ENCODE measurements at regions not wholly inside any gene's neighbourhood (a gene's known extent, or its start where the extent isn't known, plus 50 kb on each side); places are given as distances from the start of the nearest gene placed in this dataset.

DNA sequence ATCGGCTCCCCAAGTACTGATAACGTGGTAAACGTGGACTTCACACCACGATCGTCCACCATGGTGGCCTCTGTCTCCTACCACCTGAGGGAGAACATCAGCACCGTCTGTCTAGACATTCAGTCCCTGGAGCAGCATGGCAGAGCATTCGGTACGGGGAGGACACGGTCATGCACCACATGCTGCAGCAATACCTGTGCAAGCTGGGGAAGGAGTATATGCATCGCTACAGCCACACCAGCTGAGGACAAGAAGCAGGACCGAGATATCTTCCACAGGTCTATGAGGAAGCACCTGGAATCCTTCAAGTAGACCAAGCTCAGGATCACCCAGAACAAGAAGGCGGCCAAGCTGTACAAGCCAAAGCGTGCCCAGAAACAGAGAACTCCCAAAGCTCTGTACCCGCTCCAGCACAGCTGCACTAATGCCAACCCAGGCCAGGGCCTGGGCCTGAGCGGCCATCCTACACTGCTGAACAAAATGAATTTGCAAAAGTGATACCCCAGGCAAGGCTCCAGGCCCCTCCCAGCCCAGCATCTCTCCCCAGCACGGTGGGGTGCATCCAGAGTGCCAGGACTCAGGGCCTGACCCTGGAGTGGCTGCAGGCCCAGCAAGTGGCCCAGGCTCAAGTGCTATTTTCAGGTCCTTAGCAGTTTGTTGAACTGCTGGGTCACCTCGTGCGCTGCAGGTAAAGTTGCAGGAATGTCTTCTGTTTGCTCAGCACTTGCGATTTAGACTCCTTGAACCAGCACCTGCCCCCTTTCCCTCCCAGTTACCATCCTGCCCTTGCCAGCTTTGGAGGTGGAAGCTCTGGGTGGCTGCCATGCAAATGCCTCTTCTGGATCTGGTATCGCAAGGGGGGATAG lies 119.3 kb upstream of the SERPIND1 start:
- Mint-ChIP-seq H3K4me1 (ENCODE audit: low read depth) (no peaks in the 10 kb centered on the region), H3K36me3 (ENCODE audit: insufficient read depth) (no peaks in the 10 kb centered on the region), H3K27me3 (peaks cover 24% of the 10 kb centered on the region), H3K27ac (no peak overlapping the region), H3K4me3 (ENCODE audit: low read depth) (no peak overlapping the region), H3K9me3 (ENCODE audit: low read depth) (no peaks in the 10 kb centered on the region)
- TF ChIP-seq, protein P1, sequence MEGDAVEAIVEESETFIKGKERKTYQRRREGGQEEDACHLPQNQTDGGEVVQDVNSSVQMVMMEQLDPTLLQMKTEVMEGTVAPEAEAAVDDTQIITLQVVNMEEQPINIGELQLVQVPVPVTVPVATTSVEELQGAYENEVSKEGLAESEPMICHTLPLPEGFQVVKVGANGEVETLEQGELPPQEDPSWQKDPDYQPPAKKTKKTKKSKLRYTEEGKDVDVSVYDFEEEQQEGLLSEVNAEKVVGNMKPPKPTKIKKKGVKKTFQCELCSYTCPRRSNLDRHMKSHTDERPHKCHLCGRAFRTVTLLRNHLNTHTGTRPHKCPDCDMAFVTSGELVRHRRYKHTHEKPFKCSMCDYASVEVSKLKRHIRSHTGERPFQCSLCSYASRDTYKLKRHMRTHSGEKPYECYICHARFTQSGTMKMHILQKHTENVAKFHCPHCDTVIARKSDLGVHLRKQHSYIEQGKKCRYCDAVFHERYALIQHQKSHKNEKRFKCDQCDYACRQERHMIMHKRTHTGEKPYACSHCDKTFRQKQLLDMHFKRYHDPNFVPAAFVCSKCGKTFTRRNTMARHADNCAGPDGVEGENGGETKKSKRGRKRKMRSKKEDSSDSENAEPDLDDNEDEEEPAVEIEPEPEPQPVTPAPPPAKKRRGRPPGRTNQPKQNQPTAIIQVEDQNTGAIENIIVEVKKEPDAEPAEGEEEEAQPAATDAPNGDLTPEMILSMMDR (IDR thresholded peaks at IDR 0.05; ENCODE audit: unreplicated experiment), result no peak
- DNase-seq (ENCODE audit: low spot score, unreplicated experiment), result no peak

DNA sequence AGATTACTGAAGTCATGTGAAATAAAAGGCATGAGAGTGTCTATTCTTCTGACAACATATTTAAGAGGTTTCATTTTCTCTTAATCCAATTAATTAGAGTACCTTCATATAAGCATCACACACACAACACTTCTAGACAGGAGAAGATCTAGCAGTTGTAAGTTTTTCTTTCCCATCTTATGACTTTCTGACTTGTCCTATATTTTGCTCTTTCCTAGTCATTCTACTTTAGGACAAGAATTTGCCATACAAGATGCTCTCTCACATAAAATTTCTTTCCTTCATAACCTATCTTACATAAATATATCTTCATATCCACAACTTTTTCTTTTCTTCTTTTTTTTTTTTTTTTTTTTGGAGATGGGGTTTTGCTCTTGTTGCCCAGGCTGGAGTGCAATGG lies 118.3 kb upstream of the SERPIND1 start:
- no peak for DNase-seq (ENCODE audit: low spot score, unreplicated experiment)
- Mint-ChIP-seq H3K36me3 (ENCODE audit: insufficient read depth) (no peaks in the 10 kb centered on the region), H3K27ac (no peak overlapping the region), H3K4me1 (ENCODE audit: low read depth) (no peaks in the 10 kb centered on the region), H3K9me3 (ENCODE audit: low read depth) (no peaks in the 10 kb centered on the region), H3K27me3 (peaks cover 35% of the 10 kb centered on the region), H3K4me3 (ENCODE audit: low read depth) (no peak overlapping the region)
- TF ChIP-seq, protein P1 (IDR thresholded peaks at IDR 0.05; ENCODE audit: unreplicated experiment), result no peak

DNA sequence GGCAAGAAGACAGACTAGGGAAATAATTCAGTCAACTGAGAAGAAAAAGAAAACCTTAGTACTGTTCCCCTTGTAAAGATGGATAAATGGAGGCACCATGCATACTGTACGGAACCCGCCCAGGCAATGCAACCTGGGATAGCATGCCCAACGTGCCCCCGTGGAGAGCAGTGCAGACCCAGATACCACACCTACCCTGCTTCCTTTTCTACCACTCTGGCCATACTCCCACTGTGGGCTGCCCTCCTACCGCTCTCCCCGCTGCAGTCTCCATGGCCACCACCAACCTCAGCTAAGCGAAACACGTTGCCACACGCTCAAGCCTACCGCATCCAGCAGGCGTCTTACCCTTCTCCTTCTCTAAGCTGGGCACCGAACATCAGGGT lies 117.4 kb upstream of the SERPIND1 start:
- Mint-ChIP-seq H3K27ac (no peak overlapping the region), H3K4me3 (ENCODE audit: low read depth) (no peak overlapping the region), H3K4me1 (ENCODE audit: low read depth) (no peaks in the 10 kb centered on the region), H3K27me3 (peaks cover 36% of the 10 kb centered on the region), H3K36me3 (ENCODE audit: insufficient read depth) (no peaks in the 10 kb centered on the region), H3K9me3 (ENCODE audit: low read depth) (no peaks in the 10 kb centered on the region)
- TF ChIP-seq, protein P1 (IDR thresholded peaks at IDR 0.05; ENCODE audit: unreplicated experiment), result no peak
- no peak for DNase-seq (ENCODE audit: low spot score, unreplicated experiment)

DNA sequence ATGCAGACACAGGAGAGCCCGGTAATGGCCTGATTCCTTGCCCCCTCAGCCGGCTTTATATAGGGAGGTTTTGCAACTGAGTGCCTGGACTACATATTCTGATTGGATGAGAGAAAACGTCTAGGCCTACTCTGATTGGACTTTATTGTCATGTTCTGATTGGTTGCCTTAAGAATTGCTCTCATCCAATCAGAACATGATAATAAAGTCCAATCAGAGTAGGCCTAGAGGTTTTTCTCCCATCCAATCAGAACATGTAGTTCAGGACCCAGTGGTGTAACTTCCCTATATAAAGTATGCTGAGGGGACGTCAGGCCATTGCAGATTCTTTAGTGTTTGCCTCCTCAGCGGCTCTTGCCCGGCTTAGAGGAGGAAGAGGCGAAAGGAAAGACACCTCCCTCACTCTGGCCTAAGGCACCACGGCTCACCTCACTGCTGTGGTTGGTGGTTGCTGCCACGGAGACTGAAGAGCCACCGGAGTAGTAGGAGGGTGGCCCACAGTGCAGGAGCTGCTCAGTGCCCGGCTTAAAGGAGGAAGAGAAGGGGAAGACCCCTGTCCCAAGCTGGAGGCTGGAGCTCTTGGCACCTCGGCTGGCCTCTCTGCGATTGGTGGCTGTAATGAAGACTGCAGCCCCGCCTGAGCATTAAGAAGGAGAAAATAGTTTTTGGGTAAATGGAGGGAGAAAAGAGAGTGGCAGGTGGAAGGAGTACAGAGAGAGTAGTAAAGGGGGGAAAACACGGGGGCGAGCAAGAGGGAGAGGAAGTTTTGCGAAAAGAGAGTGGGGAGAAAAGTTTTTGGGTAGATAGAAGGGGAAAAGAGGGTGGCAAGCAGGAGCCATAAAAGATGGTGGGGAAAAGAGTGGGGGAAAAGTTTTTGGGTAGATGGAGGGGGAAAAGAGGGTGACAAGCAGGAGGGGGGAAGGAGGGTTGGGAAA lies 116.7 kb upstream of the SERPIND1 start:
- Mint-ChIP-seq H3K27ac (no peak overlapping the region), H3K4me3 (ENCODE audit: low read depth) (no peak overlapping the region), H3K4me1 (ENCODE audit: low read depth) (no peaks in the 10 kb centered on the region), H3K9me3 (ENCODE audit: low read depth) (no peaks in the 10 kb centered on the region), H3K27me3 (peaks cover 36% of the 10 kb centered on the region), H3K36me3 (ENCODE audit: insufficient read depth) (no peaks in the 10 kb centered on the region)
- DNase-seq (ENCODE audit: low spot score, unreplicated experiment), result no peak
- TF ChIP-seq, protein P1 (IDR thresholded peaks at IDR 0.05; ENCODE audit: unreplicated experiment), result no peak
